ENCODE measurements at regions not wholly inside any gene's neighbourhood (a gene's known extent, or its start where the extent isn't known, plus 50 kb on each side); places are given as distances from the start of the nearest gene placed in this dataset.

DNA sequence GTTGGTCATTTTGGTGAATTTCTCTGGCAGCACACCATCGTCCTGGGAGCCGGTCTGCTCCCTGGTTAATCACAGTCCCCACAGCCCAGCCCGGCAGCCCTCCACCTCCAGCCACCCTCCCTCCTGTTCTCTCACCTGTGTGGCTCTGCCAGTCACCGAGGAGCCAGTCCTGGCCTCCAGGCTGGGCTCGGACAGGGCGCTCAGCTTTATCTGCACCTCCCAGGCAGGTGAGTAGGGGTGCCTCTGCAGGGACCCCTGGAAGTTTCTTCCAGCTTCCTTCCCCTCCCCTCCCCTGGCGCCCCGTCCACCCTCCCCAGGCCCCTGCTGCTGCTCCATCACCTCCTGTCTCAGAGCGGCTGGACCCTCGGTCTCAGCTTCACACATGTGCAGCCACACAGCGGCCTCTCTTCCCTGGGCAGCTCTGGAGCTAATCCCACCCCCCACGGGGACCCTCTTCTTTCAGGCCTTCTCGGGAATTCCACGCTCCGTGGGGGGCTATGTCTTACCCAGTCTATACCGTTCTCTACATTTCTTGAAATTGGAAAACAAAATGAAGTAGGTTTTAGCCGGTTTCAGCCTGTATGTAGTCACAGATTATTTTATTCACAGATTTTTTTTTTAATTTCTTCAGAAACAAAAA, 213.9 kb upstream of the PPP2R2D start:
- Histone ChIP-seq H3K36me3 (ENCODE audit: control insufficient read depth, insufficient read depth, low read length) (no peaks in the 10 kb centered on the region), H3K4ac (ENCODE audit: low read depth, low read length) (no peak overlapping the region), H3K4me1 (ENCODE audit: control insufficient read depth, low read depth, low read length) (no peaks in the 10 kb centered on the region), H3K27me3 (ENCODE audit: insufficient read depth, low read length, poor library complexity) (no peaks in the 10 kb centered on the region), H3K27ac (ENCODE audit: low read depth, low read length) (no peak overlapping the region), H3K56ac (ENCODE audit: low read length) (no peak overlapping the region), H3K4me2 (ENCODE audit: low read length) (no peak overlapping the region), H3K23ac (ENCODE audit: low read length) (no peak overlapping the region), H2BK5ac (ENCODE audit: low read length) (no peak overlapping the region), H3K18ac (ENCODE audit: low read length) (no peak overlapping the region), H3K9ac (ENCODE audit: low read length) (no peak overlapping the region), H3K79me1 (ENCODE audit: low read length) (no peaks in the 10 kb centered on the region), H4K8ac (ENCODE audit: low read depth, low read length) (no peak overlapping the region), H3K4me3 (ENCODE audit: low read length) (no peak overlapping the region), H2BK15ac (replicated peaks; ENCODE audit: low read depth) (no peak overlapping the region), H3K79me2 (ENCODE audit: control insufficient read depth, insufficient read depth, low read length) (no peaks in the 10 kb centered on the region), H2AK5ac (ENCODE audit: low read length) (no peak overlapping the region), H2BK120ac (ENCODE audit: low read depth, low read length) (no peak overlapping the region), H4K5ac (ENCODE audit: low read length) (no peak overlapping the region)
- peak; percentile 53 for DNase-seq
- no CpG with 5 or more reads among the region's 17 CpGs for WGBS (ENCODE audit: extremely low coverage, insufficient coverage, low lambda C conversion rate)

DNA sequence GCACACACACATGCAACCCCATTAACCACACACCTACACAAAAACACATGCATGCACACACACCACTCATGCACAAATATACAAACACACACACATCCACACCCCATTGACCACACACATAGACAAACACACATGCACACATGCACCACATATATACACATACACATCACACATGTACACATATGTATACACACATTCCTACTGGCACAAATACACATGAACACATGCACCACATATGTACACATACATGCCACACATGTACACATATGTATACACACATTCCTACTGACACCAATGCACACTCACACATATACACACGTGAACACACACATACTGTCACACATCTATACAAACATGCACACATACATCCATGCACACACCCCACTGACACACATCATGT, 212.5 kb upstream of the PPP2R2D start:
- no peak overlapping the region for H2AK5ac ChIP-seq (ENCODE audit: low read length)
- H3K4ac ChIP-seq (ENCODE audit: low read depth, low read length) = no peak overlapping the region
- no peak overlapping the region for H2BK120ac ChIP-seq (ENCODE audit: low read depth, low read length)
- H3K4me1 ChIP-seq (ENCODE audit: control insufficient read depth, low read depth, low read length) = no peaks in the 10 kb centered on the region
- H3K36me3 ChIP-seq (ENCODE audit: control insufficient read depth, insufficient read depth, low read length) = no peaks in the 10 kb centered on the region
- H4K5ac ChIP-seq (ENCODE audit: low read length) = no peak overlapping the region
- no peak for DNase-seq
- H3K79me2 ChIP-seq (ENCODE audit: control insufficient read depth, insufficient read depth, low read length) = no peaks in the 10 kb centered on the region
- H3K27me3 ChIP-seq (ENCODE audit: insufficient read depth, low read length, poor library complexity) = no peaks in the 10 kb centered on the region
- no peak overlapping the region for H3K18ac ChIP-seq (ENCODE audit: low read length)
- no peak overlapping the region for H3K56ac ChIP-seq (ENCODE audit: low read length)
- no peak overlapping the region for H3K4me2 ChIP-seq (ENCODE audit: low read length)
- H3K9ac ChIP-seq (ENCODE audit: low read length) = no peak overlapping the region
- no peak overlapping the region for H3K4me3 ChIP-seq (ENCODE audit: low read length)
- H2BK15ac ChIP-seq (replicated peaks; ENCODE audit: low read depth) = no peak overlapping the region
- no peak overlapping the region for H3K27ac ChIP-seq (ENCODE audit: low read depth, low read length)
- no peak overlapping the region for H2BK5ac ChIP-seq (ENCODE audit: low read length)
- no peak overlapping the region for H3K23ac ChIP-seq (ENCODE audit: low read length)
- no peaks in the 10 kb centered on the region for H3K79me1 ChIP-seq (ENCODE audit: low read length)
- no peak overlapping the region for H4K8ac ChIP-seq (ENCODE audit: low read depth, low read length)
- WGBS (ENCODE audit: extremely low coverage, insufficient coverage, low lambda C conversion rate) = no CpG with 5 or more reads among the region's 1 CpG

DNA sequence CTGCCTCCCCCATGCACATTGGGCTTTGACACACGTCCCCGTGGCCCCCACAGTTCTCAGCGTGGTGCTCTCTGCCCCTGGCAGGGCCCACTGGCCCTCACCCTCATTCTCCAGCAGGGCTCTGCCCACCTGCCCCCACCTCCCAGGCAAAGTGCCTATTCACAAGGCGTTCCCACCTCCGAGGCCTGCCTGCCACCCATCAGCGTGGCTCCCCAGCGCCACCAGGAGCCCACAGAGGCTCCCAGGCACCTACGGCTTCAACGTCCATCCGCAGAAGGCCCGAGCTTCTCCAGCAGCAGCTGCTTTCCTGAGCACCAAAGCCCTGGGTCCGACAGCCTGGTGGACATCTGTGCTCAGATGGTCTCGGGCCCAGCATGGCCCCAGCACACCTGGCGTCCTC, 211.8 kb upstream of the PPP2R2D start:
- H3K27me3 ChIP-seq (ENCODE audit: insufficient read depth, low read length, poor library complexity) = no peaks in the 10 kb centered on the region
- no peak overlapping the region for H4K5ac ChIP-seq (ENCODE audit: low read length)
- no peak overlapping the region for H3K56ac ChIP-seq (ENCODE audit: low read length)
- H3K79me2 ChIP-seq (ENCODE audit: control insufficient read depth, insufficient read depth, low read length) = no peaks in the 10 kb centered on the region
- DNase-seq = peak; percentile 60
- H3K4me3 ChIP-seq (ENCODE audit: low read length) = no peak overlapping the region
- H3K4ac ChIP-seq (ENCODE audit: low read depth, low read length) = no peak overlapping the region
- H3K18ac ChIP-seq (ENCODE audit: low read length) = no peak overlapping the region
- no peak overlapping the region for H3K4me2 ChIP-seq (ENCODE audit: low read length)
- no peak overlapping the region for H4K8ac ChIP-seq (ENCODE audit: low read depth, low read length)
- H2BK5ac ChIP-seq (ENCODE audit: low read length) = no peak overlapping the region
- no peak overlapping the region for H3K9ac ChIP-seq (ENCODE audit: low read length)
- no peak overlapping the region for H2BK120ac ChIP-seq (ENCODE audit: low read depth, low read length)
- no peaks in the 10 kb centered on the region for H3K36me3 ChIP-seq (ENCODE audit: control insufficient read depth, insufficient read depth, low read length)
- H2BK15ac ChIP-seq (replicated peaks; ENCODE audit: low read depth) = no peak overlapping the region
- no peak overlapping the region for H3K23ac ChIP-seq (ENCODE audit: low read length)
- H3K27ac ChIP-seq (ENCODE audit: low read depth, low read length) = no peak overlapping the region
- WGBS (ENCODE audit: extremely low coverage, insufficient coverage, low lambda C conversion rate) = no CpG with 5 or more reads among the region's 14 CpGs
- H3K79me1 ChIP-seq (ENCODE audit: low read length) = no peaks in the 10 kb centered on the region
- no peaks in the 10 kb centered on the region for H3K4me1 ChIP-seq (ENCODE audit: control insufficient read depth, low read depth, low read length)
- H2AK5ac ChIP-seq (ENCODE audit: low read length) = no peak overlapping the region

- Histone ChIP-seq H3K27me3 (ENCODE audit: insufficient read depth, low read length, poor library complexity) (no peaks in the 10 kb centered on the region), H3K4me1 (ENCODE audit: control insufficient read depth, low read depth, low read length) (no peaks in the 10 kb centered on the region), H2AK5ac (ENCODE audit: low read length) (no peak overlapping the region), H3K79me2 (ENCODE audit: control insufficient read depth, insufficient read depth, low read length) (no peaks in the 10 kb centered on the region), H2BK15ac (replicated peaks; ENCODE audit: low read depth) (no peak overlapping the region), H3K56ac (ENCODE audit: low read length) (no peak overlapping the region), H3K9ac (ENCODE audit: low read length) (no peak overlapping the region), H3K79me1 (ENCODE audit: low read length) (no peaks in the 10 kb centered on the region), H2BK120ac (ENCODE audit: low read depth, low read length) (no peak overlapping the region), H4K8ac (ENCODE audit: low read depth, low read length) (no peak overlapping the region), H3K4me2 (ENCODE audit: low read length) (no peak overlapping the region), H3K23ac (ENCODE audit: low read length) (no peak overlapping the region), H4K5ac (ENCODE audit: low read length) (no peak overlapping the region), H3K4ac (ENCODE audit: low read depth, low read length) (no peak overlapping the region), H3K18ac (ENCODE audit: low read length) (no peak overlapping the region), H3K36me3 (ENCODE audit: control insufficient read depth, insufficient read depth, low read length) (no peaks in the 10 kb centered on the region), H3K27ac (ENCODE audit: low read depth, low read length) (no peak overlapping the region), H3K4me3 (ENCODE audit: low read length) (no peak overlapping the region), H2BK5ac (ENCODE audit: low read length) (no peak overlapping the region)
- no CpG with 5 or more reads among the region's 20 CpGs for WGBS (ENCODE audit: extremely low coverage, insufficient coverage, low lambda C conversion rate)
- no peak for DNase-seq
Observed at GRCh38 chr10:131689486-131689885, 211.3 kb upstream of the PPP2R2D start.

DNA sequence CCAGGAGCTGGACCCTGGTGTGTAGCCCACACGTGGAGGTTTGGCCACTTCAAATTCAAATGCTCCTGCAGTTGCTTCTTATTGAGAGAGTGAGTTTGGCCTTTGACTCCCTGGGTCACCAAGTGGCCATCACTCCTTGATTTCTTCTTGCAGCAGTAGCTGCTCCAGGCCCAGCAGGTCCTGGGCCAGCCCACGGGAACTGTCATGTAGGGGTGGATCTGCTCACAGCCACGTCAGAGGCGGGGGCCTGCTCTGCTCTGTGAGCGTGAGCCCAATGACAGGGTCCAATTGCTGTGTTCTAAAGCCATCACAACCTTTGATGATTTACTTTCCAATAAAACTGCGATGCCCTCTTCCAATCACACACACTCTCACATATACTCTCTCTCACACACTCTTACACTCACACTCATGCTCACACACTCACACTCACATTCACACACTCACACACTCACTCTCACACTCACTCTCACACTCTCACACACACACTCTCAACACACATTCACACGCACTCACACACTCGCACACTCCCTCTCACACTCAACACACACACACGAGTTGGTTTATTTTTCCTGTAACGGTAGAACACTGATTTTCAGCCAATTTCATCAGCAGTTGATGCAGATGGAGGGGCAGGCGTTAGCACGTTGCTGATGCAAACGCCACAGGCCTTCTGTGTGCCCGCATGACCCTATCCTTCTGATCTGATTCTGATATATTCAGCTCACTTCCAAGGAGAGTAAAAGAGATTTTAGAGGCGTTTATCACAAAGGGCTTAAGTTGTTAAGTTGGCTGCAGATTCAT, 210.7 kb upstream of the PPP2R2D start:
- Histone ChIP-seq H4K5ac (ENCODE audit: low read length) (no peak overlapping the region), H4K8ac (ENCODE audit: low read depth, low read length) (no peak overlapping the region), H3K27me3 (ENCODE audit: insufficient read depth, low read length, poor library complexity) (no peaks in the 10 kb centered on the region), H3K79me2 (ENCODE audit: control insufficient read depth, insufficient read depth, low read length) (no peaks in the 10 kb centered on the region), H2BK15ac (replicated peaks; ENCODE audit: low read depth) (no peak overlapping the region), H3K4me3 (ENCODE audit: low read length) (no peak overlapping the region), H2BK120ac (ENCODE audit: low read depth, low read length) (no peak overlapping the region), H2BK5ac (ENCODE audit: low read length) (no peak overlapping the region), H3K18ac (ENCODE audit: low read length) (no peak overlapping the region), H2AK5ac (ENCODE audit: low read length) (no peak overlapping the region), H3K79me1 (ENCODE audit: low read length) (no peaks in the 10 kb centered on the region), H3K4me1 (ENCODE audit: control insufficient read depth, low read depth, low read length) (no peaks in the 10 kb centered on the region), H3K9ac (ENCODE audit: low read length) (no peak overlapping the region), H3K4ac (ENCODE audit: low read depth, low read length) (no peak overlapping the region), H3K36me3 (ENCODE audit: control insufficient read depth, insufficient read depth, low read length) (no peaks in the 10 kb centered on the region), H3K56ac (ENCODE audit: low read length) (no peak overlapping the region), H3K23ac (ENCODE audit: low read length) (no peak overlapping the region), H3K27ac (ENCODE audit: low read depth, low read length) (no peak overlapping the region), H3K4me2 (ENCODE audit: low read length) (no peak overlapping the region)
- DNase-seq = no peak
- WGBS (ENCODE audit: extremely low coverage, insufficient coverage, low lambda C conversion rate) = 100% methylated on average over 4 of the region's 15 CpGs
